ENCODE measurements at regions not wholly inside any gene's neighbourhood (a gene's known extent, or its start where the extent isn't known, plus 50 kb on each side); places are given as distances from the start of the nearest gene placed in this dataset.

DNA sequence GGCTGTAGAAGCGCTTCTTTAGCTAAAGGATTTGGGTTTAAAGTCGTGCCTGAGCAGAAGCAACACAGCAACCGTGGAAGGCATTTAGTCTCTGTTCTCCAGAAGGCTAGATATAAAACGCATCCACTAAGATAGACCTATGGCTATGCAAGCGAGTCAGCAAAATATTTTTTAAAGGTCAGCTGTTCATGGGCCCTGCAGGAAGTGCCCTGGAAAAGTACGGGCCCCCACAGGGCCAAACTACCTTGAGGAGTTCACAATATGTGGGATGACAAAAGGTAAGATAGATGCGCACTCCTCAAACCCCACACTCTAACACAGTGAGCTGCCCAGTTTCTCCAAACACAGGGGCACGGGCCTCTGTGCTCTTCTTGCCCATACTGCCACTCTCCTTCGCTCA is 261.6 kb downstream of the VPS13C start:
- DNase-seq: no peak

GRCh38 chr15:61796056-61796455 is 264.2 kb downstream of the VPS13C start:
- DNase-seq: no peak

GRCh38 chr15:61794881-61795280 is 265.4 kb downstream of the VPS13C start:
- DNase-seq: no peak

DNA sequence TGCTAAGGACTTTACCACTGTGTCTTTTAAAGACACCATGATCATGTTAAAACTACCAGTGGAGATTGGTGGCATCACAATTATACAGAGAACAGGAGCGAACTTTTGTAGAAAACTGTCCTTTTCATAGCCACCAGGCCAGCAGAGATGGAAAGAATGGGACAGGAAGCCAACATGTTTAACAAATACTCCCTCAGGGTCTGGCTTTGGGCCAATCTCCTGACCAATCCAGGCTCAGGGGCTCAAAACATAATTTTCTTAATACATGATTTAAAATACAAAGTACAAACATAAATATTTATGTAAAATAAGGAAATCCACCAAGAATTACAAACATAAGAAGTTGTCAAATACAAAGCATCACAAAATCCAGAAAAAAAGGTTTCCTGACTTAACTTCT is 266.0 kb downstream of the VPS13C start:
- no peak for DNase-seq

DNA sequence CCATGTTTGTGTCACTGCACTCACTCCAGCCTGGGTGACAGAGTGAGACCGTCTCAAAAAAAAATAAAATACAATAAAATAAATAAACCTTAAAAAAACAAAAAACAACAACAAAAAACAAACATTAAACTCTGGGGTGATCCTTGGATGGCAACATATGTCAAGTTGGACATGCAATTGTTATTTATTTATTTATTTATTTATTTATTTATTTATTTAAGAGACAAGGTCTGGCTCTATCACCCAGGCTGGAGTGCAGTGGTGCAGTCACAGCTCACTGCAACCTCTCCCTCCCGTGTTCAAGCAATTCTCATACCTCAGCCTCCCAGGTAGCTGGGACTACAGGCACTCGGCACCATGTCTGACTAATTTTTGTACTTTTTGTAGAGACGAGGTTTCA is 275.5 kb downstream of the VPS13C start:
- no peak for DNase-seq

DNA sequence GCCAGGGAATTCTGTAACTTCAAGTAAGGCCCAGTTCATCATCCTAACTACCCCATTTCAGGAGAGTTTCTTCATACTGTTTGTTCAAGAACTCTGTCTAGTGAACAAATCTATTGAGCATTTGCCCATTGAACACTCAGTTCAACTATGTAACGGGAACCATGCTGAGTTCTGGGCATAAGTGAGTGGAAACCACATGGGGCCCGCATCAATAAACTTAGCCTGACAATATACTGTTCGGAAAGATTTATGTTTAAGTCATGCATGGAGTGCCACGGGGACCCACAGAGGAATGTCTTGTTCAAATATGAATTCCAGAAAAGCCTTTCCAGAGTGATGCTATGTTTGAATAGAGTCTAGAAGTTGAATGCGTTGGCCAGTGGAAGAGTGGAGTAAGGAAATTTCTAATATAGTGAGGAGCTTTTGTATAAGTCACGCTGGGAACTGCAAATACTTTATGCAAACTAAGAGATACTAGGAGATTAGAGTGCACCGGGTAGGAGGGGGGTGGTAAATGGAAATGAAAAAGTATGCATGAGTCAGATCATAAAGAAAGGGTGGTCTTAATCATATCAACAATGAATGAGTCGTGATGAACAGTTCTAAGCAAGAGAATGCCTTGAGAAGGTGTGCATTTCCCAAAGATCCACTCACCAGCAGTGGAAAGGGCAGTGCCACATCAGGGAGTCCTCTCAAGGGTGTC is 279.8 kb downstream of the VPS13C start:
- DNase-seq: no peak

- no peak for DNase-seq
Measured at GRCh38 chr15:61777689-61778088, 282.6 kb downstream of the VPS13C start.

GRCh38 chr15:61769557-61769956 is 290.7 kb downstream of the VPS13C start:
- no peak for DNase-seq

GRCh38 chr15:61768131-61768530 is 292.1 kb downstream of the VPS13C start:
- DNase-seq: no peak

DNA sequence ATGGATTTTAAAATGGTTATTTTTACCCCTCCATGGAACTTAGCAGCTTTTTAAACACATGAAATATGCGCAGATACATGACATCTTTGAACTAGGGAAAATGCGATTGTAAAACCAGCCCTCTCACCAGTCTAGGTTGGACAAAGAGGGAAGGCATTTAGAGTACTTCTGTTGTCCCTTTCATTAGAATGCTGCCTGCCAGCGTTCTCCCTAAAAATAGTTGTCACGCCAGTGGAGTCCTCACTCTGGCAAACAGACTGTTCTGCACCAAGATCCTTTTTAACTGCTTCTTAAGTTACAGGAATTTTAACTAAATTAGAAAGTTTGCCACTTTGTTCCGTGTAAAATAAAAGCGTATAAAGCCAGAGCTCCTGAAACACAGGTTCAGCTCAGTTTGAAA is 295.3 kb downstream of the VPS13C start:
- no peak for DNase-seq

DNA sequence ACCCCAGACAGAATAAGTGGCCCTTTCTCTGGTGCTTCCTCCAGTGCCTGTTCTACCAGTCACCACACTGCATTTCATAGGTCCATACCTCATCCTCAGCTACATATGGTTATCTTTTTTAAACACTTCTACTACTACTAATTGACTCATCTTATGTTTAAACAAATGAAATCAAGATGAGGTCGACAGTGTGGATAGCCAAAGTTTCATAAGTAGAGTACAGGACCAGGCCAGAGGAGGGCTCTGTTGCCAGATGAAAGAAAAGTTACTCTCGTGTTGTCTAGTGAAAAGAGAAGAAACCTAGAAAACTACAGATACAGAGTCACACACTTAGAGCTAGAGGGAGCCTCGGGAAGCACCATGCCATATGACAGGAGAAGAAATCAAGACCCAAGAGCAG is 296.1 kb downstream of the VPS13C start:
- no peak for DNase-seq

DNA sequence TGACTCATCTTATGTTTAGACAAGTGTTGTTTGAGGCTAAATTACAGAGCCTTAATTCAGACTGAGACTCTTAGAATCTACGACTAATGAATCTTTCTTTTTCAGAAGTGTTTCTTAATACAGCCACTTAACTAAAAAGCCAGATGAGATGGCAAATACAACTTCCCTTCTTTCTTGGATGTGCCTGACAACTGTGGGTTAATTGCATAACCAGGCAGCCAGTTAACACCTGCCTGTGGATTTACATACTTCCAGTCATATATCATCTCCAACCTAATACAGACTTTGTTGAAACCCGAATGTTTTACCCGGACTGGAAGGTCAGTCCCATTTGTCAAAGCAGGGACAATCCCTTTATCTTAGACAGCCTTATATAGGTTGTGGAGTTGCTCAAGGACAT is 297.6 kb downstream of the VPS13C start:
- no peak for DNase-seq

DNA sequence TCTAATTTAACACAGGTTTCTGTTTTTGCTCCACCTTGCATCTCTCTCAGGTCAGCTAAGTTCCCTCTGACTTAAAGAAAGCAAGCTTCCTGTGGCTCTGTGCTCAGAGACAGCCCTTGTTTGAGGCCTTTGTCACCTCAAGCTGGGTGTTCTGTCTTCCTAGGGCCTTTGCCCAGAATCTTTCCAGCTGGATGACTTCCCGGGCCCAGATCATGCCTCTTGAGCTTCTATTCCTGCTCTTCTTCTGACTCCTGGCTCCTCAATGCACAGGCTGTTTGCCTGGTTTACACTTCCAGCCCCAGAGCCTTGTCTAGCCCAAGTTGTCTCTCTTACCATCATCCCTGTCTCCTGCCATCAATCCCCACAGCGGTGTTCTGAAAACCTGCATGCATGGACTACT is 300.6 kb downstream of the VPS13C start:
- DNase-seq: no peak

GRCh38 chr15:61756071-61756820 is 304.0 kb downstream of the VPS13C start:
- DNase-seq: no peak

- DNase-seq: no peak
Measured at GRCh38 chr15:61755467-61755866, 304.8 kb downstream of the VPS13C start.

DNA sequence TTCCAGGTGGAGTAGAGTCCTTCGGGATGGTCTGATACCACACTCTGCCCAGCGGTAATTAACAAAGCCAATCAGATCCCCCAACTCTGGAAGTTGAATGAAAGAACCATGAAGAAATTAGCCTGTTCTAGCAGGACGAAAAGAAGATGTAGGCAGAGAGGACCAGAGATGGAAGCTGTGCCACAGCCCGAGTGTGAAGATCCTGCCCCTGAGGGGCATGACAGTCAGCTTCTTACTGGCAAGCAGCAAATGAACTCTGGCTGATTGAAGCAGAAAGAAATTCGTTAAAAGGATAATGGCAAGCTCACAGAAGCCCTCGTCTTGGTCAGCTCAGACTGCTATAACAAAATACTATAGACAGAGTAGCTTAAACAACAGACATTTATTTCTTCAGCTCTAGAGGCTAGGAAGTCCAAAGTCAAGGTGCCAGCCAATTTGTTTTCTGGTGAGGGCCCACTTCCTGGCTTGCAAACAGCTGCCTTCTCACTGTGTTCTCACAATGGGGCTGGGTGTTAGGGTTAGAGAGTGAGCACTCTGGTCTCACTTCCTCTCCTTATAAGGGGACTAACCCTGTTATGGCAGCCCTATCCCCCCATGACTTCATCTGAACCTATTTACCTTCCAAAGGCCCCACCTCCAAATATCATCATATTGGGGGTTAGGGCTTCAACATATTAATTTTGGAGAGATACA is 307.1 kb downstream of the VPS13C start:
- no peak for DNase-seq

DNA sequence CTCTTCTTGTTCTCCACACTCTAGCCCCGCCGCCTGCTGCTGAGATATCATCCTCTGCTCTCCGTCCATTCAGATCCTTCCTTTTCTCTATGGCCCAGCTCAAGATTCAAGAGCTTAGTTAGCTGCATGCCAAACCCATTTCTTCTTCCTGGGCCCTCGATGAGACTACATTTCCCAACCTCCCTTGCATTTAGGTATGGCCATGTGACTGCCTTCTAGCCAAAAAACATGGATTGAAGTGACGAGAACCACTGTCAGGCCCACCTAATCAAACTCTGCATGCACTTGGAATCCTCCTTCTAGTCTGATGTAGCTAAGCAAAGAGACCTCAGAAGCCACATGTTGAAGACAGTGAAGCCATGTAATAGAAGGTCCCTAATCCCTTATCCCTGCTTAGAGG is 308.2 kb downstream of the VPS13C start:
- DNase-seq: no peak

- no peak for DNase-seq
Measured at GRCh38 chr15:61750271-61751084, 309.8 kb downstream of the VPS13C start.

GRCh38 chr15:61749169-61749568 is 311.1 kb downstream of the VPS13C start:
- DNase-seq: no peak

DNA sequence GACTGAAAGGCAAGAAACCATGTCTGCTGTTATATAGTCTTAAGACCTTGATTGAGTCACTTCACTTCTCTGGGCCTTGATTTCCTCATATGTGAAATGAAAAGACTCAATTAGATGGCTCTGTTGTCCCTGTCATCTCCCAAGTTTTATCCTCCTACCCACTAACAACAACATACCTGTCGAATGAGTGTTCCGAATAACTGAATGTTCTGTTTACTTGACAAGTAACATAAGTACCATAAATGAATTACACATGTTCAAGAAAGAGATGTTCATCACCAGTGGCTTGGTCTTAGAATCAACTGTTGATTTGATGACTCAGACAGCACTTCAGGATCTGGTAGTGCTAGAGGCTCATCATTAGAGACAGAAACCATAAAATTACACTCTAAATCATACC is 311.7 kb downstream of the VPS13C start:
- no peak for DNase-seq

DNA sequence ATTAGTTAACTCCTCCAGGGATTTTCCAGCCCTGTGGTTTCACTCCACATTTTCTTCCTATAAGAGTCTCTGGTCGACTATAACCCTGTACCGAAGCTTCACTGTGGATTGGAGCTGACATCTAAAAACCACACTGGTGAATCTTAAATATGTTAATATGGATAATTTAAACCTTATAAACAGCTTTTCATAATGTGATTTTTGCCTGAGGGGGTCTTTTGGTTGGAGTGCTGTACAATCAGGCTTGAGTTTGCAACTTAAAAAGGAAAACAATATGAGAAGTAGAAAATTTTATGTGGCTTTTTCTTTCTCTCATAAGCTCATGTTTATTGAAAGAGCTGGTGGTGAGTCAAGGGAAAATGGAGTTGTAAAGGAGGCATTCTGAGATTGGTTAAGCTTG is 313.7 kb downstream of the VPS13C start:
- no peak for DNase-seq

- DNase-seq: no peak
Measured at GRCh38 chr15:61743345-61743909, 316.8 kb downstream of the VPS13C start.

DNA sequence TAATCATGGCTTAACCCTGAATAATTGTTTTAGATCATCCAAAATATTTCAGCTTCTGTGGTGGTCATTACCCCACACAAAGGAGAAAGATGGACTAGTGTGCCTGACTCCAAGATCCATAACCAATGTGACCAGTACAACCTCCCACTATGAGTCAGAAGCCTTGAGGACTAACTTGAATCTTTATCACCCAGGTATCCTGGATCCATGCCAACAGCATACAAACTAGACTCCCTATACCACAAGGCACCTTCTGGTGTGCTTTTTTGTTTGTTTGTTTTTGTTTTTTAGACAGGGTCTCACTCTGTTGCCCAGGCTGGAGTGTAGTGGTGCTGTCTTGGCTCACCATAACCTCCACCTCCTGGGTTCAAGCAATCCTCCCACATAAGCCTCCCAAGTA is 317.7 kb downstream of the VPS13C start:
- no peak for DNase-seq
